Activated CD4-positive, alpha-beta T cell treated with anti-CD3 and anti-CD28 coated beads for 36 hours (primary cell): ENCODE measurements at regions not wholly inside any gene's neighbourhood (a gene's known extent, or its start where the extent isn't known, plus 50 kb on each side); places are given as distances from the start of the nearest gene placed in this dataset.
"Not testable (repeated sequence)": the region's sequence is repeated elsewhere in the genome, so short reads cannot be mapped to it uniquely, and the experiment has no call there.

Source experiments
- ATAC-seq: fragments of 200-7000 bp; cut with Tn5 transposase; one replicate; pipeline ENCODE4 v1.10.0; 2021; ENCODE audit warnings: mild to moderate bottlenecking, moderate library complexity
- CTCF ChIA-PET: fragments of 350-600 bp; sonication (Branson Sonifier 250); formaldehyde crosslinking; loops from one replicate; lab custom pipeline; 2021; ENCODE audit warnings: antibody characterized with exemption; lab: Charles Lee
- POLR2A ChIA-PET: fragments of 350-600 bp; sonication (Branson Sonifier 250); formaldehyde crosslinking; loops from one replicate; lab custom pipeline; 2021; ENCODE audit warnings: antibody characterized with exemption, inconsistent platforms; lab: Charles Lee
- DNase-seq: peaks from one replicate; pipeline ENCODE4 v3.0.0-alpha.2; 2020
- H3K27ac Mint-ChIP-seq: one replicate; pipeline ENCODE4 v1.8.0; 2021; ENCODE audit warnings: mixed read lengths
- H3K27me3 Mint-ChIP-seq: one replicate; pipeline ENCODE4 v1.8.0; 2021; ENCODE audit warnings: mixed read lengths
- H3K36me3 Mint-ChIP-seq: one replicate; pipeline ENCODE4 v1.8.0; 2021; ENCODE audit warnings: low read depth, mixed read lengths
- H3K4me1 Mint-ChIP-seq: one replicate; pipeline ENCODE4 v1.8.0; 2021; ENCODE audit warnings: mixed read lengths
- H3K4me3 Mint-ChIP-seq: one replicate; pipeline ENCODE4 v1.8.0; 2021; ENCODE audit warnings: mild to moderate bottlenecking, moderate library complexity, mixed read lengths
- H3K9me3 Mint-ChIP-seq: one replicate; pipeline ENCODE4 v1.8.0; 2021; ENCODE audit warnings: low read depth, mixed read lengths
- intact Hi-C, 2 experiments: fragments of 100-400 bp; cut with DNase I in 1 of 2; cut with micrococcal nuclease in 1 of 2; formaldehyde crosslinking; loops; one replicate each; pipeline versions ENCODE4 v1.14.2 to v1.15.1; 2022 to 2024; cut with DNase I, micrococcal nuclease

GRCh38 chrX:142637206-142637605, 388.5 kb upstream of the SPANXN4 start:
- intact Hi-C loops, result no loop called here
- Mint-ChIP-seq H3K36me3 (no peaks in the 10 kb centered on the region), H3K9me3 (peaks cover 7% of the 10 kb centered on the region), H3K27me3 (no peaks in the 10 kb centered on the region), H3K4me1 (no peaks in the 10 kb centered on the region), H3K27ac (no peak overlapping the region), H3K4me3 (no peak overlapping the region)
- ChIA-PET POLR2A (no interaction called here), CTCF (no interaction called here)
- DNase-seq (no peak), ATAC-seq (no peak)

- Mint-ChIP-seq H3K27ac (no peak overlapping the region), H3K4me3 (no peak overlapping the region), H3K9me3 (no peaks in the 10 kb centered on the region), H3K36me3 (no peaks in the 10 kb centered on the region), H3K4me1 (no peaks in the 10 kb centered on the region), H3K27me3 (no peaks in the 10 kb centered on the region)
- DNase-seq (no peak), ATAC-seq (no peak)
- ChIA-PET CTCF (no interaction called here), POLR2A (no interaction called here)
- intact Hi-C loops, result no loop called here
These were observed 409.1 kb upstream of the SPANXN4 start for GRCh38 chrX:142616636-142617035.

- ATAC-seq (no peak), DNase-seq (no peak)
- no peaks in the 10 kb centered on the region for H3K27me3 Mint-ChIP-seq
- intact Hi-C loops, result no loop called here
- H3K4me3 Mint-ChIP-seq, result no peak overlapping the region
- POLR2A ChIA-PET, result no interaction called here
- H3K9me3 Mint-ChIP-seq, result no peaks in the 10 kb centered on the region
- CTCF ChIA-PET, result no interaction called here
- no peaks in the 10 kb centered on the region for H3K4me1 Mint-ChIP-seq
- H3K36me3 Mint-ChIP-seq, result no peaks in the 10 kb centered on the region
- H3K27ac Mint-ChIP-seq, result no peak overlapping the region
These were observed 408.3 kb upstream of the MAGEC2 start for GRCh38 chrX:142613403-142613802.

- H3K4me3 Mint-ChIP-seq, H3K4me1 Mint-ChIP-seq, ATAC-seq, intact Hi-C loops, H3K9me3 Mint-ChIP-seq, CTCF ChIA-PET, H3K36me3 Mint-ChIP-seq, H3K27ac Mint-ChIP-seq, H3K27me3 Mint-ChIP-seq, POLR2A ChIA-PET: not testable (repeated sequence)
- peak; percentile 4 for DNase-seq
These were observed 401.5 kb upstream of the MAGEC2 start for GRCh38 chrX:142606629-142607028.

- DNase-seq (no peak), ATAC-seq (no peak)
- intact Hi-C loops, result no loop called here
- ChIA-PET POLR2A (no interaction called here), CTCF (no interaction called here)
- H3K4me3 Mint-ChIP-seq, result no peak overlapping the region
- no peaks in the 10 kb centered on the region for H3K36me3 Mint-ChIP-seq
- H3K4me1 Mint-ChIP-seq, result no peaks in the 10 kb centered on the region
- H3K27me3 Mint-ChIP-seq, result no peaks in the 10 kb centered on the region
- H3K27ac Mint-ChIP-seq, result no peak overlapping the region
- H3K9me3 Mint-ChIP-seq, result no peaks in the 10 kb centered on the region
These were observed 396.7 kb upstream of the MAGEC2 start for GRCh38 chrX:142601792-142602191.

GRCh38 chrX:142593361-142593862, 388.3 kb upstream of the MAGEC2 start:
- H3K4me1 Mint-ChIP-seq, result no peaks in the 10 kb centered on the region
- ChIA-PET POLR2A (no interaction called here), CTCF (no interaction called here)
- no peak overlapping the region for H3K4me3 Mint-ChIP-seq
- peaks cover 2% of the 10 kb centered on the region for H3K9me3 Mint-ChIP-seq
- no peaks in the 10 kb centered on the region for H3K27me3 Mint-ChIP-seq
- DNase-seq (no peak), ATAC-seq (no peak)
- intact Hi-C loops, result no loop called here
- H3K36me3 Mint-ChIP-seq, result no peaks in the 10 kb centered on the region
- no peak overlapping the region for H3K27ac Mint-ChIP-seq

GRCh38 chrX:142576615-142577014, 371.5 kb upstream of the MAGEC2 start:
- H3K36me3 Mint-ChIP-seq, result no peaks in the 10 kb centered on the region
- no peak for ATAC-seq
- POLR2A ChIA-PET, result no interaction called here
- CTCF ChIA-PET, result no interaction called here
- H3K9me3 Mint-ChIP-seq, result peaks cover 2% of the 10 kb centered on the region
- H3K27ac Mint-ChIP-seq, result no peak overlapping the region
- H3K4me1 Mint-ChIP-seq, result no peaks in the 10 kb centered on the region
- intact Hi-C loops, result no loop called here
- no peak for DNase-seq
- no peak overlapping the region for H3K4me3 Mint-ChIP-seq
- H3K27me3 Mint-ChIP-seq, result no peaks in the 10 kb centered on the region

- ChIA-PET POLR2A (no interaction called here), CTCF (no interaction called here)
- Mint-ChIP-seq H3K27me3 (no peaks in the 10 kb centered on the region), H3K4me1 (no peaks in the 10 kb centered on the region), H3K9me3 (peaks cover 2% of the 10 kb centered on the region), H3K4me3 (no peak overlapping the region), H3K27ac (no peak overlapping the region), H3K36me3 (no peaks in the 10 kb centered on the region)
- DNase-seq (no peak), ATAC-seq (no peak)
- intact Hi-C loops, result no loop called here
These were observed 344.8 kb upstream of the MAGEC2 start for GRCh38 chrX:142549923-142550322.

GRCh38 chrX:142505839-142506238, 300.7 kb upstream of the MAGEC2 start:
- ChIA-PET POLR2A (no interaction called here), CTCF (no interaction called here)
- Mint-ChIP-seq H3K9me3 (no peaks in the 10 kb centered on the region), H3K4me3 (no peak overlapping the region), H3K4me1 (no peaks in the 10 kb centered on the region), H3K36me3 (no peaks in the 10 kb centered on the region), H3K27ac (no peak overlapping the region), H3K27me3 (no peaks in the 10 kb centered on the region)
- intact Hi-C loops, result no loop called here
- ATAC-seq, result no peak
- DNase-seq, result no peak

GRCh38 chrX:142503967-142504643, 299.0 kb upstream of the MAGEC2 start:
- H3K4me3 Mint-ChIP-seq, result no peak overlapping the region
- no peaks in the 10 kb centered on the region for H3K4me1 Mint-ChIP-seq
- ATAC-seq, result no peak
- H3K36me3 Mint-ChIP-seq, result no peaks in the 10 kb centered on the region
- POLR2A ChIA-PET, result no interaction called here
- no peak overlapping the region for H3K27ac Mint-ChIP-seq
- no peaks in the 10 kb centered on the region for H3K9me3 Mint-ChIP-seq
- H3K27me3 Mint-ChIP-seq, result no peaks in the 10 kb centered on the region
- intact Hi-C loops, result no loop called here
- DNase-seq, result no peak
- CTCF ChIA-PET, result no interaction called here

GRCh38 chrX:142502441-142502840, 297.4 kb upstream of the MAGEC2 start:
- peaks cover 1% of the 10 kb centered on the region for H3K9me3 Mint-ChIP-seq
- no peaks in the 10 kb centered on the region for H3K4me1 Mint-ChIP-seq
- H3K27me3 Mint-ChIP-seq, result no peaks in the 10 kb centered on the region
- no peak for ATAC-seq
- H3K36me3 Mint-ChIP-seq, result no peaks in the 10 kb centered on the region
- ChIA-PET CTCF (interaction anchor here (0.6 kb wide), 1 partner anchor 1900 kb away, joined by 3 read pairs; no protein-coding TSS in a partner anchor), POLR2A (no interaction called here)
- H3K4me3 Mint-ChIP-seq, result no peak overlapping the region
- intact Hi-C loops, result no loop called here
- no peak for DNase-seq
- H3K27ac Mint-ChIP-seq, result no peak overlapping the region

GRCh38 chrX:142499992-142500391, 294.9 kb upstream of the MAGEC2 start:
- H3K9me3 Mint-ChIP-seq, result peaks cover 2% of the 10 kb centered on the region
- intact Hi-C loops, result no loop called here
- ChIA-PET POLR2A (no interaction called here), CTCF (no interaction called here)
- DNase-seq, result no peak
- no peaks in the 10 kb centered on the region for H3K4me1 Mint-ChIP-seq
- no peak overlapping the region for H3K27ac Mint-ChIP-seq
- H3K4me3 Mint-ChIP-seq, result no peak overlapping the region
- no peaks in the 10 kb centered on the region for H3K27me3 Mint-ChIP-seq
- no peaks in the 10 kb centered on the region for H3K36me3 Mint-ChIP-seq
- no peak for ATAC-seq
